GM12891 (cell line): ENCODE measurements at regions not wholly inside any gene's neighbourhood (a gene's known extent, or its start where the extent isn't known, plus 50 kb on each side); places are given as distances from the start of the nearest gene placed in this dataset.

Experiments
- POLR2A ChIP-seq: IDR thresholded peaks from 2 replicates; pipeline ENCODE4 v1.6.1; 2011; ENCODE audit warnings: low read depth, low read length, control low read depth
- POLR2AphosphoS5 ChIP-seq: IDR thresholded peaks from 2 replicates; pipeline ENCODE4 v1.6.1; 2011; ENCODE audit warnings: low read depth, low read length, control low read depth
- TAF1 ChIP-seq: IDR thresholded peaks from 2 replicates; pipeline ENCODE4 v1.6.1; 2011; ENCODE audit warnings: low read depth, low read length, control low read depth

DNA sequence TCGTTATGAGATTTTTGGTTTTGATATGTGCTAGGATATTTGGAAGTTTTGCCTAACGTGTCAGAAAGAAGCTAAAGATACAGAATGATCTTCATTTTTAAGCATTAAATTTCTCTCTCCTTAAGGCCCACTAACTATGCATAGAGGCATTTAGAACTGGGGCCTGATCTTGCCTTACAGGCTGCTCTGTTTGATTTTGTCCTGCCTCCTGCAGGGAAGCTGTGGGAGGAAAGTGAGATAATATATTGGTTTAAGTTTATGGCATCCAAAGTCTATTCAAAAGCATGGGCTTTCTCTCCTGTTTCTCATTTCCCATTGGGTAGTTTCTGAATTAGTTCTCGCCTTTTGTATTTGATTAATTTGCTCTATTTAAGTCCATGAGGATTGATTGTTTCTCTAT is 250.3 kb upstream of the FBXO33 start:
- TF ChIP-seq POLR2A: no peak
- no peak for TF ChIP-seq TAF1
- TF ChIP-seq POLR2AphosphoS5: no peak
